T-cell (primary cell): ENCODE measurements at regions not wholly inside any gene's neighbourhood (a gene's known extent, or its start where the extent isn't known, plus 50 kb on each side); places are given as distances from the start of the nearest gene placed in this dataset.

Source experiments
- ATAC-seq, 4 experiments: fragments of 200-7000 bp in 3 of 4; fragments of 150-1000 bp in 1 of 4; cut with Tn5 transposase; replicated peaks in 1 of 4; 1 replicate in 3 of 4; 2 replicates in 1 of 4; pipeline ENCODE4 v1.10.0; 2021; ENCODE audit warnings: moderate library complexity in 3 of 4, mild to moderate bottlenecking in 2 of 4, moderate number of reproducible peaks in 1 of 4
- CTCF ChIA-PET, 2 donors: fragments of 300-600 bp; sonication (Branson Sonifier 250); formaldehyde crosslinking; loops; one replicate each; lab custom pipeline; 2022; ENCODE audit warnings: antibody characterized with exemption in 2 of 2; lab: Charles Lee
- POLR2A ChIA-PET, 2 donors: fragments of 300-600 bp; sonication (Branson Sonifier 250); formaldehyde crosslinking; loops; one replicate each; lab custom pipeline; 2022; ENCODE audit warnings: antibody characterized with exemption in 2 of 2; lab: Charles Lee
- DNase-seq, 35 experiments: peaks; one replicate each; pipeline versions ENCODE4 v3.0.0 to v3.0.0-alpha.2; 2013 to 2023
- H3K27ac ChIP-seq: one replicate; pipeline ENCODE4 v1.5.1; 2013; ENCODE audit warnings: low read length
- H3K27me3 ChIP-seq, 2 experiments: replicated peaks in 1 of 2; 1 replicate in 1 of 2; 2 replicates in 1 of 2; pipeline versions ENCODE4 v1.6.1 to v1.7.0; 2013; ENCODE audit warnings: low read length in 1 of 2, mixed read lengths in 1 of 2; ENCODE audit not compliant: control insufficient read depth in 2 of 2, insufficient read depth in 2 of 2; ENCODE audit errors: extremely low read depth in 1 of 2
- H3K36me3 ChIP-seq, 2 donors: 1 replicate in 1 of 2; 2 replicates in 1 of 2; pipeline versions ENCODE4 v1.6.1 to v1.7.0; 2013; ENCODE audit warnings: low read length in 1 of 2; ENCODE audit not compliant: control insufficient read depth in 2 of 2, insufficient read depth in 1 of 2; ENCODE audit errors: extremely low read depth in 1 of 2
- H3K4me1 ChIP-seq, 2 experiments: 1 replicate in 1 of 2; 2 replicates in 1 of 2; pipeline versions ENCODE4 v1.6.1 to v1.7.0; 2013; ENCODE audit warnings: low read length in 2 of 2, mixed read lengths in 1 of 2; ENCODE audit not compliant: insufficient read depth in 2 of 2, control insufficient read depth in 1 of 2; ENCODE audit errors: extremely low read depth in 1 of 2
- H3K4me3 ChIP-seq, 2 donors: 1 replicate in 1 of 2; 2 replicates in 1 of 2; pipeline versions ENCODE4 v1.5.1 to v1.7.0; 2013; ENCODE audit warnings: mild to moderate bottlenecking in 2 of 2, low read length in 1 of 2, moderate library complexity in 1 of 2; ENCODE audit not compliant: control insufficient read depth in 1 of 2; ENCODE audit errors: extremely low read depth in 1 of 2
- H3K9me3 ChIP-seq: 2 replicates; pipeline ENCODE4 v1.7.0; 2013
- H3K27ac Mint-ChIP-seq, 2 donors: one replicate each; pipeline ENCODE4 v1.8.0; 2020 to 2021; ENCODE audit warnings: mild to moderate bottlenecking in 2 of 2, mixed read lengths in 2 of 2
- H3K27me3 Mint-ChIP-seq, 2 donors: one replicate each; pipeline ENCODE4 v1.8.0; 2021 to 2022; ENCODE audit warnings: mixed read lengths in 2 of 2
- H3K36me3 Mint-ChIP-seq: one replicate; pipeline ENCODE4 v1.8.0; 2021; ENCODE audit warnings: mixed read lengths
- H3K4me1 Mint-ChIP-seq, 3 donors: one replicate each; pipeline ENCODE4 v1.8.0; 2020 to 2022; ENCODE audit warnings: mixed read lengths in 3 of 3, mild to moderate bottlenecking in 1 of 3
- H3K4me3 Mint-ChIP-seq, 3 donors: one replicate each; pipeline ENCODE4 v1.8.0; 2020 to 2022; ENCODE audit warnings: mild to moderate bottlenecking in 3 of 3, mixed read lengths in 3 of 3, moderate library complexity in 3 of 3
- H3K9me3 Mint-ChIP-seq, 3 donors: one replicate each; pipeline ENCODE4 v1.8.0; 2020 to 2022; ENCODE audit warnings: mixed read lengths in 3 of 3
- WGBS: methylation state at CpG from one replicate; pipeline ENCODE4 v1.1.5; 2013; ENCODE audit warnings: missing lambda C conversion rate; ENCODE audit not compliant: insufficient coverage; 5-methylcytosine and 5-hydroxymethylcytosine counted together

- Mint-ChIP-seq H3K9me3 (no peaks in the 10 kb centered on the region), H3K4me3 (peak overlapping the region in 1 of 3 donors; percentile 45), H3K27ac (no peak overlapping the region), H3K4me1 (peaks cover 2 to 4% (median 2%) of the 10 kb centered on the region in 3 donors), H3K36me3 (no peaks in the 10 kb centered on the region), H3K27me3 (peaks cover 63 to 64% of the 10 kb centered on the region in 2 donors)
- Histone ChIP-seq H3K4me3 (no peak overlapping the region), H3K9me3 (no peaks in the 10 kb centered on the region), H3K4me1 (peaks cover 0 to 2% of the 10 kb centered on the region in 2 experiments), H3K36me3 (no peaks in the 10 kb centered on the region), H3K27ac (no peak overlapping the region), H3K27me3 (peaks cover 15 to 34% of the 10 kb centered on the region in 2 experiments)
- no peak for DNase-seq
- ChIA-PET POLR2A (no interaction called here), CTCF (no interaction called here)
- ATAC-seq = no peak
- WGBS = 5% methylated on average over 13 of the region's 20 CpGs
These were observed 78.2 kb downstream of the NR2F2 start for GRCh38 chr15:96408591-96409183.

DNA sequence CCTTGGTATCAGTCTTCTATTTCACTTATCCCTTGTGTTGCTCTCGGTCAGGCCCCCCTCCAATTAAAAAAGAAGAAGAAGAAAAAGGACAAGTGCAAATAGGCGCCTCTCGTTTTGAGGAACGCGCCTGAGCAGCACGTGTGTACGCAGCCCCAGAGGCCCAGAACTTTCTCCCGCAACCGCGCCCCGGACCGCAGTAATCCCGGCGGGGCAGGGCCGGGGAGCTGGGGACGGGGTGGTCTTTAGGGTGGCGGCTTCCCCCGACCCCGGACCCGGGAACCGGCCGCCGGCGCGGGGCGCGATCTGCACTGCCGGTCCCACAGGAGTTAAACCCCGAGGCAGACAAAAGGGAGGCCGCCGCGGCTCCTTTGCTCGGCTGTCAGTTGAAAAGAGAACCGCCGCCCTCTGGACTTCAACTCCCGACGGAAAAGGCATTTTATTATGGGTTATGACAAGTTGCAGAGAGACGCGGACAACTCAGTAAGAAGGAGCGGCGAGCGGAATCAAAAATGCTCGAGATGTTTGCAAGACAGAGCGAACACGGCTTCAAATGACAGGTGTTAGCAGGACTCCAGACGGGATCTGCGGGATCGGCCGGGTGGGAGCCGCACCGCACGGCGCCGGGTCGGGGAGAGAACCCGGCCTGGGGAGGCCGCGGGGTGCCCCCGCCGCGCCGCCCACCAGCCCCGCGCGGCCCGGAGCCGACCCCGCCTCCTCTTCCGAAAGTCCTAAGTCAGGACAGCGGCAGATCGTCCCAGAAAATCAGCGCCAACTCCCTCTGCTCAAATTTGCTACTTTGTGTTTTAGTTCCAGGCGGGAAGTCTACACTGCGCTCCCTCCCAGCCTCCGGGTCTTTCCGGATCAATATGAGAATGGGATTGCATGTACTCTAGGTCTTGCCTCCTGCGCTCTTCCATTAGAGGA is 79.0 kb downstream of the NR2F2 start:
- Histone ChIP-seq H3K27ac (no peak overlapping the region), H3K27me3 (peaks cover 17 to 38% of the 10 kb centered on the region in 2 experiments), H3K4me1 (peaks cover 0 to 2% of the 10 kb centered on the region in 2 experiments), H3K9me3 (no peaks in the 10 kb centered on the region), H3K36me3 (no peaks in the 10 kb centered on the region), H3K4me3 (no peak overlapping the region)
- Mint-ChIP-seq H3K27ac (no peak overlapping the region), H3K4me3 (peak overlapping the region in 1 of 3 donors; percentile 45), H3K9me3 (no peaks in the 10 kb centered on the region), H3K27me3 (peaks cover 65 to 69% of the 10 kb centered on the region in 2 donors), H3K36me3 (no peaks in the 10 kb centered on the region), H3K4me1 (peaks cover 2 to 4% (median 2%) of the 10 kb centered on the region in 3 donors)
- 13% methylated on average over 72 of the region's 77 CpGs for WGBS
- DNase-seq (no peak), ATAC-seq (no peak)
- POLR2A ChIA-PET = interaction anchor here in 1 of 2 donors (0.5 kb wide), 1 partner anchor 498 kb away, joined by 3 read pairs; no protein-coding TSS in a partner anchor
- CTCF ChIA-PET = no interaction called here

DNA sequence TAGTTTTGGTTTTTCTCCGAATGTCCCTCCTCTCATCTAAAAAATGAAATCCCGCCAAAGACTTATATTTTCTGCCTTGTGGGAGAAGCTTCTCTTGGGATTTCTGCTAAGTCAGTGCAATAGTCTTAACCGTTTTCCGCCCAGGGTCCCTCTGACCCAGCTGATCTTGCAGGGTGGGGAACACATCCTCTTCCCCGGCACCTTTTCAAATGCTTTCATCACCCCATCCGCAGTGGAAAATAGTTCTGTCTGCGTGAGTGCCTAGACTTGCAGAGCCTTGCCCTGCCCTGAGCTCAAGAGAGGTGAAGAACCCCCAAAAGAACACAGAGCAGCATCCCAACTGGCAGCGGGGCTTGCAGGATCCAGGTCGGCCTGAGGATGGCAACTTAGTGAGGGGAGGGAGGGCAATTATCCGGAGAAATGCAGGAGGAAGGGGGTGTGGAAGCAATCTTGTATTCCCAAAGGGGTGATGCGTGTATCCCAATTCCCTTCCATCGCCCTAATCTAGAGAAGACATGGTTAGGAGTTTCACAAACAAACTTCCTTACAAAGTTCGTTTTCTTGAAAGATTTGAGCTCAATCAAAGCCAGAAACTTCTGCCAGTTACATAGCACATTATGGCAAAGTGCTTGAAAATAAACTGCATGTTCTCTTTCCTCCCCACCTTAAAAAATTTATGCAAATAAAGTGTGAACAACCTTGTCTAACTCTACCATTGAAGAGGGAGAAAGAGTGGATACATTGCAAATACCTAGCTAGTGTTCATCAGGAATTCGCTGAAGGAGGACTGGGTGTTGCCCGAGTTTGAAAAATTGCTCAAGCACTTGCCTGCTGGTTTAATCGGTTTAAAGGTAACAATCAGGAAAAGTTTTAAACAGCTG is 79.9 kb downstream of the NR2F2 start:
- Mint-ChIP-seq H3K4me1 (peaks cover 2 to 4% (median 2%) of the 10 kb centered on the region in 3 donors), H3K27me3 (peaks cover 70 to 75% of the 10 kb centered on the region in 2 donors), H3K4me3 (no peak overlapping the region), H3K9me3 (no peaks in the 10 kb centered on the region), H3K27ac (no peak overlapping the region), H3K36me3 (no peaks in the 10 kb centered on the region)
- no peaks in the 10 kb centered on the region for H3K9me3 ChIP-seq
- H3K27me3 ChIP-seq = peaks cover 20 to 47% of the 10 kb centered on the region in 2 experiments
- no peak overlapping the region for H3K27ac ChIP-seq
- DNase-seq = no peak
- no peak for ATAC-seq
- H3K36me3 ChIP-seq = no peaks in the 10 kb centered on the region
- ChIA-PET CTCF (no interaction called here), POLR2A (interaction anchor here in 1 of 2 donors (0.5 kb wide), 1 partner anchor 497 kb away, joined by 3 read pairs; no protein-coding TSS in a partner anchor)
- peaks cover 0 to 2% of the 10 kb centered on the region in 2 experiments for H3K4me1 ChIP-seq
- WGBS = 0% methylated on average over 3 of the region's 16 CpGs
- H3K4me3 ChIP-seq = no peak overlapping the region

- POLR2A ChIA-PET = interaction anchor here in 1 of 2 donors (0.5 kb wide), 1 partner anchor 19 kb away, joined by 5 read pairs; no protein-coding TSS in a partner anchor
- Mint-ChIP-seq H3K27ac (no peak overlapping the region), H3K36me3 (no peaks in the 10 kb centered on the region), H3K9me3 (no peaks in the 10 kb centered on the region), H3K4me1 (peaks cover 2 to 4% (median 2%) of the 10 kb centered on the region in 3 donors), H3K4me3 (no peak overlapping the region), H3K27me3 (peaks cover 72% of the 10 kb centered on the region in 2 donors)
- H3K27ac ChIP-seq = no peak overlapping the region
- H3K4me1 ChIP-seq = peaks cover 0 to 2% of the 10 kb centered on the region in 2 experiments
- H3K36me3 ChIP-seq = no peaks in the 10 kb centered on the region
- ATAC-seq (no peak), DNase-seq (no peak)
- CTCF ChIA-PET = no interaction called here
- H3K4me3 ChIP-seq = no peak overlapping the region
- no CpG with 5 or more reads among the region's 9 CpGs for WGBS
- no peaks in the 10 kb centered on the region for H3K9me3 ChIP-seq
- peaks cover 23 to 55% of the 10 kb centered on the region in 2 experiments for H3K27me3 ChIP-seq
These were observed 80.8 kb downstream of the NR2F2 start for GRCh38 chr15:96411056-96412031.

- no peak overlapping the region for H3K27ac ChIP-seq
- Mint-ChIP-seq H3K36me3 (no peaks in the 10 kb centered on the region), H3K9me3 (no peaks in the 10 kb centered on the region), H3K4me3 (no peak overlapping the region), H3K27ac (no peak overlapping the region), H3K4me1 (peaks cover 2 to 4% (median 2%) of the 10 kb centered on the region in 3 donors), H3K27me3 (peaks cover 65 to 66% of the 10 kb centered on the region in 2 donors)
- CTCF ChIA-PET = no interaction called here
- no CpG with 5 or more reads among the region's 6 CpGs for WGBS
- no peak for DNase-seq
- no peaks in the 10 kb centered on the region for H3K9me3 ChIP-seq
- H3K4me3 ChIP-seq = no peak overlapping the region
- POLR2A ChIA-PET = no interaction called here
- H3K27me3 ChIP-seq = peaks cover 26 to 64% of the 10 kb centered on the region in 2 experiments
- no peak for ATAC-seq
- H3K4me1 ChIP-seq = peaks cover 0 to 2% of the 10 kb centered on the region in 2 experiments
- H3K36me3 ChIP-seq = no peaks in the 10 kb centered on the region
These were observed 81.8 kb downstream of the NR2F2 start for GRCh38 chr15:96412045-96412905.
